ENCODE measurements at regions not wholly inside any gene's neighbourhood (a gene's known extent, or its start where the extent isn't known, plus 50 kb on each side); places are given as distances from the start of the nearest gene placed in this dataset.

GRCh38 chr11:69992026-69992425 is 86.1 kb upstream of the ANO1 start:
- TF ChIP-seq USF2 (IDR thresholded peaks at IDR 0.05) (no peak), CTCF (IDR thresholded peaks at IDR 0.05) (no peak), RFX5 (IDR thresholded peaks at IDR 0.05) (no peak), RAD21 (conservative IDR thresholded peaks at IDR 0.05 in 1 of 2, IDR thresholded peaks at IDR 0.05 in 1 of 2) (no peak), GATA3 (IDR thresholded peaks at IDR 0.05; ENCODE audit: borderline replicate concordance) (no peak), REST (IDR thresholded peaks at IDR 0.05) (no peak), ELK1 (IDR thresholded peaks at IDR 0.05; ENCODE audit: low read depth, low read length) (no peak)

Data from A549 (cell line).